SK-N-SH (cell line): ENCODE measurements at regions not wholly inside any gene's neighbourhood (a gene's known extent, or its start where the extent isn't known, plus 50 kb on each side); places are given as distances from the start of the nearest gene placed in this dataset.
A peak's percentile ranks its signal among the peaks of the same experiment; 100 is the strongest.

ENCODE experiments used
- CTCF ChIA-PET: fragments of 300-600, 350-600 bp; formaldehyde crosslinking; extraction: SDS; loops from one replicate; lab custom pipeline; 2021; lab: Yijun Ruan, JAX
- POLR2A ChIA-PET: fragments of 350-600 bp; sonication (Branson Sonifier 250); formaldehyde crosslinking; extraction: SDS; loops from one replicate; lab custom pipeline; 2020; ENCODE audit warnings: antibody characterized with exemption, inconsistent platforms; lab: Yijun Ruan, JAX
- DNase-seq: peaks from one replicate; pipeline ENCODE4 v3.0.0; 2012
- H2AFZ ChIP-seq: fragments of 200-600 bp; sonication (generic); 2 replicates; pipeline ENCODE4 v1.8.1; 2016; ENCODE audit warnings: antibody characterized with exemption, mild to moderate bottlenecking, low read depth
- H3F3A ChIP-seq: fragments of 200-600 bp; sonication (generic); replicated peaks from 2 replicates; pipeline ENCODE3; 2016; ENCODE audit warnings: antibody characterized with exemption, mild to moderate bottlenecking; ENCODE audit not compliant: insufficient read depth
- H3K27ac ChIP-seq, 2 experiments: fragments of 200-500 bp in 1 of 2; fragments of 200-600 bp in 1 of 2; sonication (Bioruptor generic) in 1 of 2; sonication (generic), shearing (Covaris generic) in 1 of 2; 2 replicates each; pipeline versions ENCODE4 v1.5.1 to v1.6.1; 2014 to 2016; ENCODE audit warnings: low read depth in 2 of 2, inconsistent platforms in 1 of 2, low read length in 1 of 2, mild to moderate bottlenecking in 1 of 2, mixed read lengths in 1 of 2
- H3K27me3 ChIP-seq: fragments of 200-600 bp; sonication (generic), shearing (Covaris generic); 2 replicates; pipeline ENCODE4 v1.6.1; 2016; ENCODE audit warnings: mixed run types; ENCODE audit not compliant: insufficient read depth
- H3K36me3 ChIP-seq, 2 experiments: fragments of 200-500 bp in 1 of 2; fragments of 200-600 bp in 1 of 2; sonication (Bioruptor generic) in 1 of 2; sonication (generic) in 1 of 2; replicated peaks in 1 of 2; 2 replicates each; pipeline versions ENCODE3 to v1.5.1; 2014 to 2016; ENCODE audit warnings: low read length in 1 of 2, mild to moderate bottlenecking in 1 of 2; ENCODE audit not compliant: insufficient read depth in 2 of 2, control insufficient read depth in 1 of 2
- H3K4me1 ChIP-seq, 2 experiments: fragments of 200-500 bp in 1 of 2; fragments of 200-600 bp in 1 of 2; sonication (Bioruptor generic) in 1 of 2; sonication (generic), shearing (Covaris generic) in 1 of 2; 2 replicates each; pipeline versions ENCODE4 v1.5.1 to v1.6.1; 2014 to 2016; ENCODE audit warnings: low read depth in 1 of 2, low read length in 1 of 2, mixed run types in 1 of 2; ENCODE audit not compliant: insufficient read depth in 2 of 2, control insufficient read depth in 1 of 2
- H3K4me2 ChIP-seq: fragments of 200-600 bp; sonication (generic), shearing (Covaris generic); 2 replicates; pipeline ENCODE4 v1.6.1; 2017; ENCODE audit warnings: mixed run types
- H3K4me3 ChIP-seq, 2 experiments: fragments of 200-500 bp in 1 of 2; fragments of 200-600 bp in 1 of 2; sonication (Bioruptor generic) in 1 of 2; sonication (generic), shearing (Covaris generic) in 1 of 2; 2 replicates each; pipeline versions ENCODE4 v1.5.1 to v1.8.1; 2014 to 2016; ENCODE audit warnings: low read depth in 2 of 2, inconsistent platforms in 1 of 2, low read length in 1 of 2, mild to moderate bottlenecking in 1 of 2, mixed read lengths in 1 of 2, moderate library complexity in 1 of 2
- H3K79me2 ChIP-seq: fragments of 200-600 bp; sonication (generic); 2 replicates; pipeline ENCODE4 v1.8.1; 2017; ENCODE audit warnings: mild to moderate bottlenecking; ENCODE audit not compliant: insufficient read depth
- H3K9ac ChIP-seq: fragments of 200-600 bp; sonication (generic); 2 replicates; pipeline ENCODE4 v1.6.1; 2017; ENCODE audit warnings: mixed run types
- H3K9me2 ChIP-seq: fragments of 200-600 bp; sonication (generic); 2 replicates; pipeline ENCODE4 v1.6.1; 2017; ENCODE audit warnings: mixed run types
- H3K9me3 ChIP-seq: fragments of 200-600 bp; sonication (generic); 2 replicates; pipeline ENCODE4 v1.6.1; 2017; ENCODE audit warnings: mixed run types, mild to moderate bottlenecking, moderate library complexity
- H4K20me1 ChIP-seq: fragments of 200-600 bp; sonication (generic); 2 replicates; pipeline ENCODE4 v1.6.1; 2017; ENCODE audit warnings: mild to moderate bottlenecking, mixed run types; ENCODE audit not compliant: insufficient read depth
- ELF1 ChIP-seq: IDR thresholded peaks from 2 replicates; pipeline ENCODE4 v1.4.0; 2012
- EP300 ChIP-seq, 2 experiments: IDR thresholded peaks; 2 replicates each; pipeline versions ENCODE4 v1.4.0 to v1.6.1; 2012; ENCODE audit warnings: borderline replicate concordance in 1 of 2, low read depth in 1 of 2, low read length in 1 of 2
- EZH2phosphoT487 ChIP-seq: fragments of 200-600 bp; sonication (generic); IDR thresholded peaks from 2 replicates; pipeline ENCODE4 v1.6.1; 2017; ENCODE audit warnings: low read depth, mixed run types, mild to moderate bottlenecking, antibody characterized with exemption, moderate library complexity, borderline replicate concordance
- FOXJ3 ChIP-seq: sonication (generic); formaldehyde crosslinking; IDR thresholded peaks from 2 replicates; pipeline ENCODE4 v1.5.1; 2020; ENCODE audit warnings: mild to moderate bottlenecking, missing genetic modification reagents
- GABPA ChIP-seq: IDR thresholded peaks from 2 replicates; pipeline ENCODE4 v1.4.0; 2012; ENCODE audit warnings: low read depth, mild to moderate bottlenecking
- GATA2 ChIP-seq: sonication (generic); formaldehyde crosslinking; IDR thresholded peaks from 2 replicates; pipeline ENCODE4 v1.5.0; 2020; ENCODE audit warnings: mild to moderate bottlenecking, missing genetic modification reagents
- IRF3 ChIP-seq: fragments of 150-350 bp; IDR thresholded peaks from 2 replicates; pipeline ENCODE4 v1.6.1; 2016; ENCODE audit warnings: mild to moderate bottlenecking, low read depth, low read length
- JUND ChIP-seq: IDR thresholded peaks from 2 replicates; pipeline ENCODE4 v1.4.0; 2012
- MEF2A ChIP-seq: IDR thresholded peaks from 2 replicates; pipeline ENCODE4 v1.4.0; 2012; ENCODE audit warnings: low read depth, borderline replicate concordance
- MXI1 ChIP-seq: IDR thresholded peaks from 2 replicates; pipeline ENCODE4 v1.6.1; 2012; ENCODE audit warnings: mild to moderate bottlenecking, low read depth, low read length, improper control_type of control experiment
- PBX3 ChIP-seq: IDR thresholded peaks from 2 replicates; pipeline ENCODE4; 2012
- RCOR1 ChIP-seq: fragments of 150-350 bp; IDR thresholded peaks from 2 replicates; pipeline ENCODE4 v1.6.1; 2017; ENCODE audit warnings: antibody characterized with exemption, low read length
- RXRA ChIP-seq: IDR thresholded peaks from 2 replicates; pipeline ENCODE4 v1.4.0; 2012; ENCODE audit warnings: low read depth, mild to moderate bottlenecking, borderline replicate concordance
- SIN3A ChIP-seq: IDR thresholded peaks from 2 replicates; pipeline ENCODE4 v1.6.1; 2012; ENCODE audit warnings: low read depth, mild to moderate bottlenecking, low read length, moderate library complexity, borderline replicate concordance
- SMC3 ChIP-seq: IDR thresholded peaks from 2 replicates; pipeline ENCODE4 v1.6.1; 2012; ENCODE audit warnings: low read depth, low read length, improper control_type of control experiment
- TAF1 ChIP-seq: IDR thresholded peaks from 2 replicates; pipeline ENCODE4 v1.6.1; 2012; ENCODE audit warnings: low read depth, mild to moderate bottlenecking, low read length, moderate library complexity, borderline replicate concordance
- YY1 ChIP-seq: IDR thresholded peaks from 2 replicates; pipeline ENCODE4 v1.4.0; 2012; ENCODE audit warnings: low read depth, mild to moderate bottlenecking
- WGBS: methylation state at CpG from one replicate; pipeline ENCODE4 v1.1.6; 2017; ENCODE audit warnings: low lambda C conversion rate; 5-methylcytosine and 5-hydroxymethylcytosine counted together
- TF ChIP-seq, protein P1 (sequence below): IDR thresholded peaks from 2 replicates; pipeline ENCODE4 v1.6.1; 2012; ENCODE audit warnings: mild to moderate bottlenecking, low read depth, low read length, moderate library complexity
- TF ChIP-seq, protein P2 (sequence below): fragments of 200-600 bp; sonication (generic); IDR thresholded peaks from 2 replicates; pipeline ENCODE4 v1.6.1; 2017; ENCODE audit warnings: antibody characterized with exemption, mild to moderate bottlenecking, moderate library complexity
- TF ChIP-seq, protein P3 (sequence below): IDR thresholded peaks from 2 replicates; pipeline ENCODE4 v1.4.0; 2012; ENCODE audit warnings: low read depth, borderline replicate concordance

- H3F3A ChIP-seq = peaks cover 13% of the 10 kb centered on the region
- H4K20me1 ChIP-seq = no peaks in the 10 kb centered on the region
- no peak for DNase-seq
- H3K27me3 ChIP-seq = no peaks in the 10 kb centered on the region
- H3K4me1 ChIP-seq = 0 out of 4 replicates have a peak, but pooled peaks cover 0 to 10% of the 10 kb centered on the region in 2 experiments
- no peaks in the 10 kb centered on the region for H3K79me2 ChIP-seq
- ChIA-PET CTCF (no interaction called here), POLR2A (no interaction called here)
- H3K9me3 ChIP-seq = no peaks in the 10 kb centered on the region
- 0 out of 2 replicates have a peak overlapping the region, but pooled peaks have one; percentile 3 for H3K4me2 ChIP-seq
- no peak overlapping the region for H3K9ac ChIP-seq
- no peak for TF ChIP-seq FOXJ3
- TF ChIP-seq YY1 = no peak
- no peak for TF ChIP-seq MEF2A
- no peak for TF ChIP-seq RXRA
- TF ChIP-seq, protein P1, sequence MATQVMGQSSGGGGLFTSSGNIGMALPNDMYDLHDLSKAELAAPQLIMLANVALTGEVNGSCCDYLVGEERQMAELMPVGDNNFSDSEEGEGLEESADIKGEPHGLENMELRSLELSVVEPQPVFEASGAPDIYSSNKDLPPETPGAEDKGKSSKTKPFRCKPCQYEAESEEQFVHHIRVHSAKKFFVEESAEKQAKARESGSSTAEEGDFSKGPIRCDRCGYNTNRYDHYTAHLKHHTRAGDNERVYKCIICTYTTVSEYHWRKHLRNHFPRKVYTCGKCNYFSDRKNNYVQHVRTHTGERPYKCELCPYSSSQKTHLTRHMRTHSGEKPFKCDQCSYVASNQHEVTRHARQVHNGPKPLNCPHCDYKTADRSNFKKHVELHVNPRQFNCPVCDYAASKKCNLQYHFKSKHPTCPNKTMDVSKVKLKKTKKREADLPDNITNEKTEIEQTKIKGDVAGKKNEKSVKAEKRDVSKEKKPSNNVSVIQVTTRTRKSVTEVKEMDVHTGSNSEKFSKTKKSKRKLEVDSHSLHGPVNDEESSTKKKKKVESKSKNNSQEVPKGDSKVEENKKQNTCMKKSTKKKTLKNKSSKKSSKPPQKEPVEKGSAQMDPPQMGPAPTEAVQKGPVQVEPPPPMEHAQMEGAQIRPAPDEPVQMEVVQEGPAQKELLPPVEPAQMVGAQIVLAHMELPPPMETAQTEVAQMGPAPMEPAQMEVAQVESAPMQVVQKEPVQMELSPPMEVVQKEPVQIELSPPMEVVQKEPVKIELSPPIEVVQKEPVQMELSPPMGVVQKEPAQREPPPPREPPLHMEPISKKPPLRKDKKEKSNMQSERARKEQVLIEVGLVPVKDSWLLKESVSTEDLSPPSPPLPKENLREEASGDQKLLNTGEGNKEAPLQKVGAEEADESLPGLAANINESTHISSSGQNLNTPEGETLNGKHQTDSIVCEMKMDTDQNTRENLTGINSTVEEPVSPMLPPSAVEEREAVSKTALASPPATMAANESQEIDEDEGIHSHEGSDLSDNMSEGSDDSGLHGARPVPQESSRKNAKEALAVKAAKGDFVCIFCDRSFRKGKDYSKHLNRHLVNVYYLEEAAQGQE = no peak
- TF ChIP-seq GATA2 (CRISPR knock-in tag) = no peak
- TF ChIP-seq JUND = no peak
- no peak for TF ChIP-seq IRF3
- TF ChIP-seq GABPA = no peak
- no peak for TF ChIP-seq TAF1
- TF ChIP-seq, protein P2, sequence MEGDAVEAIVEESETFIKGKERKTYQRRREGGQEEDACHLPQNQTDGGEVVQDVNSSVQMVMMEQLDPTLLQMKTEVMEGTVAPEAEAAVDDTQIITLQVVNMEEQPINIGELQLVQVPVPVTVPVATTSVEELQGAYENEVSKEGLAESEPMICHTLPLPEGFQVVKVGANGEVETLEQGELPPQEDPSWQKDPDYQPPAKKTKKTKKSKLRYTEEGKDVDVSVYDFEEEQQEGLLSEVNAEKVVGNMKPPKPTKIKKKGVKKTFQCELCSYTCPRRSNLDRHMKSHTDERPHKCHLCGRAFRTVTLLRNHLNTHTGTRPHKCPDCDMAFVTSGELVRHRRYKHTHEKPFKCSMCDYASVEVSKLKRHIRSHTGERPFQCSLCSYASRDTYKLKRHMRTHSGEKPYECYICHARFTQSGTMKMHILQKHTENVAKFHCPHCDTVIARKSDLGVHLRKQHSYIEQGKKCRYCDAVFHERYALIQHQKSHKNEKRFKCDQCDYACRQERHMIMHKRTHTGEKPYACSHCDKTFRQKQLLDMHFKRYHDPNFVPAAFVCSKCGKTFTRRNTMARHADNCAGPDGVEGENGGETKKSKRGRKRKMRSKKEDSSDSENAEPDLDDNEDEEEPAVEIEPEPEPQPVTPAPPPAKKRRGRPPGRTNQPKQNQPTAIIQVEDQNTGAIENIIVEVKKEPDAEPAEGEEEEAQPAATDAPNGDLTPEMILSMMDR = no peak
- TF ChIP-seq EZH2phosphoT487 = no peak
- TF ChIP-seq PBX3 = no peak
- TF ChIP-seq ELF1 = no peak
- TF ChIP-seq SIN3A = no peak
- no peak for TF ChIP-seq EP300 (IDR thresholded peaks at IDR 0.05; ENCODE audit: borderline replicate concordance in 1 of 2, low read depth in 1 of 2, low read length in 1 of 2)
- TF ChIP-seq SMC3 = no peak
- TF ChIP-seq MXI1 = no peak
- TF ChIP-seq, protein P3, sequence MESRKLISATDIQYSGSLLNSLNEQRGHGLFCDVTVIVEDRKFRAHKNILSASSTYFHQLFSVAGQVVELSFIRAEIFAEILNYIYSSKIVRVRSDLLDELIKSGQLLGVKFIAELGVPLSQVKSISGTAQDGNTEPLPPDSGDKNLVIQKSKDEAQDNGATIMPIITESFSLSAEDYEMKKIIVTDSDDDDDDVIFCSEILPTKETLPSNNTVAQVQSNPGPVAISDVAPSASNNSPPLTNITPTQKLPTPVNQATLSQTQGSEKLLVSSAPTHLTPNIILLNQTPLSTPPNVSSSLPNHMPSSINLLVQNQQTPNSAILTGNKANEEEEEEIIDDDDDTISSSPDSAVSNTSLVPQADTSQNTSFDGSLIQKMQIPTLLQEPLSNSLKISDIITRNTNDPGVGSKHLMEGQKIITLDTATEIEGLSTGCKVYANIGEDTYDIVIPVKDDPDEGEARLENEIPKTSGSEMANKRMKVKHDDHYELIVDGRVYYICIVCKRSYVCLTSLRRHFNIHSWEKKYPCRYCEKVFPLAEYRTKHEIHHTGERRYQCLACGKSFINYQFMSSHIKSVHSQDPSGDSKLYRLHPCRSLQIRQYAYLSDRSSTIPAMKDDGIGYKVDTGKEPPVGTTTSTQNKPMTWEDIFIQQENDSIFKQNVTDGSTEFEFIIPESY = no peak
- TF ChIP-seq RCOR1 = no peak
- 18% methylated on average over 4 of the region's 4 CpGs for WGBS
- no peaks in the 10 kb centered on the region for H3K9me2 ChIP-seq
- no peak overlapping the region; the same call in 1 of the 2 replicates for H2AFZ ChIP-seq
- peak overlapping the region in 1 of 2 experiments; percentile 57; a peak in 2 of 4 replicates for H3K27ac ChIP-seq
- H3K36me3 ChIP-seq = no peaks in the 10 kb centered on the region
- no peak overlapping the region for H3K4me3 ChIP-seq
Observed at GRCh38 chr13:37209621-37210580, 104.4 kb upstream of the CSNK1A1L start.
